B cell (primary cell): ENCODE measurements at regions not wholly inside any gene's neighbourhood (a gene's known extent, or its start where the extent isn't known, plus 50 kb on each side); places are given as distances from the start of the nearest gene placed in this dataset.

ENCODE experiments used
- ATAC-seq: fragments of 200-7000 bp; cut with Tn5 transposase; one replicate; pipeline ENCODE4 v1.10.0; 2021; ENCODE audit warnings: low read depth, mild to moderate bottlenecking, moderate number of reproducible peaks, moderate library complexity
- CTCF ChIA-PET: fragments of 350-600 bp; sonication (Branson Sonifier 250); formaldehyde crosslinking; loops from one replicate; lab custom pipeline; 2021; ENCODE audit warnings: antibody characterized with exemption, inconsistent platforms; lab: Charles Lee
- POLR2A ChIA-PET: fragments of 350-600 bp; sonication (Branson Sonifier 250); formaldehyde crosslinking; loops from one replicate; lab custom pipeline; 2021; ENCODE audit warnings: antibody characterized with exemption; lab: Charles Lee
- DNase-seq: peaks from one replicate; pipeline ENCODE4 v3.0.0; 2013
- H2AFZ ChIP-seq: 2 replicates; pipeline ENCODE4 v1.6.1; 2012; ENCODE audit warnings: mild to moderate bottlenecking, low read depth, low read length; ENCODE audit not compliant: insufficient read depth, poor library complexity, severe bottlenecking
- H3K27ac ChIP-seq, 2 donors: 1 replicate in 1 of 2; 2 replicates in 1 of 2; pipeline ENCODE4 v1.5.1; 2012 to 2013; ENCODE audit warnings: low read length in 2 of 2, mild to moderate bottlenecking in 2 of 2, moderate library complexity in 1 of 2
- H3K27me3 ChIP-seq, 4 experiments: fragments of 200-600 bp in 1 of 4; sonication (generic) in 1 of 4; replicated peaks in 1 of 4; 1 replicate in 2 of 4; 2 replicates in 2 of 4; pipeline versions ENCODE4 v1.6.1 to v1.7.0; 2013 to 2016; ENCODE audit warnings: low read length in 3 of 4, mild to moderate bottlenecking in 2 of 4, mixed read lengths in 1 of 4, moderate library complexity in 1 of 4; ENCODE audit not compliant: insufficient read depth in 4 of 4, control insufficient read depth in 3 of 4; ENCODE audit errors: control extremely low read depth in 1 of 4
- H3K36me3 ChIP-seq, 2 experiments: replicated peaks in 1 of 2; 1 replicate in 1 of 2; 2 replicates in 1 of 2; pipeline versions ENCODE4 v1.6.1 to v1.7.1; 2013; ENCODE audit warnings: low read length in 1 of 2; ENCODE audit not compliant: insufficient read depth in 2 of 2, control insufficient read depth in 1 of 2; ENCODE audit errors: control extremely low read depth in 1 of 2, extremely low read depth in 1 of 2
- H3K4me1 ChIP-seq, 2 donors: fragments of 200-600 bp in 1 of 2; sonication (generic) in 1 of 2; 1 replicate in 1 of 2; 2 replicates in 1 of 2; pipeline versions ENCODE4 v1.5.1 to v1.6.1; 2013 to 2017; ENCODE audit warnings: low read length in 2 of 2; ENCODE audit not compliant: control insufficient read depth in 2 of 2, insufficient read depth in 2 of 2
- H3K4me2 ChIP-seq: replicated peaks from 2 replicates; pipeline ENCODE3; 2012; ENCODE audit warnings: mild to moderate bottlenecking, low read depth, low read length; ENCODE audit not compliant: poor library complexity, severe bottlenecking
- H3K4me3 ChIP-seq, 5 experiments: fragments of 200-600 bp in 1 of 5; sonication (generic) in 1 of 5; 1 replicate in 3 of 5; 2 replicates in 2 of 5; pipeline versions ENCODE4 v1.5.1 to v1.7.0; 2011 to 2016; ENCODE audit warnings: low read length in 4 of 5, mild to moderate bottlenecking in 4 of 5, low read depth in 2 of 5, control low read depth in 1 of 5, moderate library complexity in 1 of 5; ENCODE audit not compliant: insufficient read depth in 1 of 5; ENCODE audit errors: control extremely low read depth in 1 of 5, extremely low read depth in 1 of 5
- H3K79me2 ChIP-seq: fragments of 200-600 bp; sonication (generic); one replicate; pipeline ENCODE4 v1.6.0; 2016; ENCODE audit warnings: low read length; ENCODE audit not compliant: control insufficient read depth, insufficient read depth
- H3K9ac ChIP-seq: fragments of 200-600 bp; sonication (generic); 2 replicates; pipeline ENCODE4 v1.6.1; 2017; ENCODE audit warnings: mild to moderate bottlenecking, low read length, moderate library complexity
- H3K9me3 ChIP-seq, 3 donors: one replicate each; pipeline versions ENCODE4 v1.6.1 to v1.7.1; 2013; ENCODE audit warnings: low read length in 2 of 3; ENCODE audit not compliant: control insufficient read depth in 2 of 3, insufficient read depth in 1 of 3; ENCODE audit errors: control extremely low read depth in 1 of 3
- H4K20me1 ChIP-seq: 2 replicates; pipeline ENCODE4 v1.6.0; 2012; ENCODE audit warnings: mild to moderate bottlenecking, low read length; ENCODE audit not compliant: insufficient read depth, control insufficient read depth, poor library complexity, severe bottlenecking
- H3K27ac Mint-ChIP-seq: one replicate; pipeline ENCODE4 v1.8.0; 2021; ENCODE audit warnings: mixed read lengths
- H3K27me3 Mint-ChIP-seq: one replicate; pipeline ENCODE4 v1.8.0; 2021; ENCODE audit warnings: mixed read lengths
- H3K4me1 Mint-ChIP-seq: one replicate; pipeline ENCODE4 v1.8.0; 2021; ENCODE audit warnings: mixed read lengths
- H3K4me3 Mint-ChIP-seq: one replicate; pipeline ENCODE4 v1.8.0; 2021; ENCODE audit warnings: mixed read lengths
- H3K9me3 Mint-ChIP-seq: one replicate; pipeline ENCODE4 v1.8.0; 2022; ENCODE audit warnings: mixed read lengths; ENCODE audit not compliant: insufficient read depth
- CTCF ChIP-seq: fragments of 200-600 bp; IDR thresholded peaks from one replicate; pipeline ENCODE4 v1.8.0; 2022; ENCODE audit warnings: antibody characterized with exemption, mild to moderate bottlenecking
- EZH2 ChIP-seq: IDR thresholded peaks from 2 replicates; pipeline ENCODE4 v1.6.1; 2012; ENCODE audit warnings: borderline replicate concordance, low read depth, mild to moderate bottlenecking, moderate library complexity, low read length; ENCODE audit not compliant: insufficient read depth, poor library complexity, severe bottlenecking
- WGBS: methylation state at CpG from one replicate; pipeline ENCODE4 v1.1.5; 2013; ENCODE audit warnings: missing lambda C conversion rate; ENCODE audit not compliant: insufficient coverage; 5-methylcytosine and 5-hydroxymethylcytosine counted together
- intact Hi-C: fragments of 100-400 bp; cut with micrococcal nuclease; formaldehyde crosslinking; loops from one replicate; pipeline ENCODE4 v1.10.0; 2022

GRCh38 chr12:59934486-59934885, 338.7 kb downstream of the SLC16A7 start:
- Histone ChIP-seq H3K4me3 (no peak overlapping the region), H3K79me2 (no peaks in the 10 kb centered on the region), H3K4me1 (no peaks in the 10 kb centered on the region), H3K9me3 (no peaks in the 10 kb centered on the region), H3K4me2 (no peak overlapping the region), H3K36me3 (no peaks in the 10 kb centered on the region), H3K27me3 (no peaks in the 10 kb centered on the region), H2AFZ (no peak overlapping the region), H3K27ac (no peak overlapping the region), H3K9ac (no peak overlapping the region), H4K20me1 (no peaks in the 10 kb centered on the region)
- Mint-ChIP-seq H3K4me1 (no peaks in the 10 kb centered on the region), H3K4me3 (no peak overlapping the region), H3K9me3 (peaks cover 4% of the 10 kb centered on the region), H3K27me3 (no peaks in the 10 kb centered on the region), H3K27ac (no peak overlapping the region)
- CTCF ChIA-PET: no interaction called here
- no CpG with 5 or more reads among the region's 1 CpG for WGBS
- DNase-seq (no peak), ATAC-seq (no peak)
- TF ChIP-seq EZH2 (no peak), CTCF (no peak)
- intact Hi-C loops: no loop called here
- POLR2A ChIA-PET: no interaction called here

GRCh38 chr12:59936534-59936933, 340.7 kb downstream of the SLC16A7 start:
- Histone ChIP-seq H3K4me2 (no peak overlapping the region), H3K79me2 (no peaks in the 10 kb centered on the region), H3K4me3 (no peak overlapping the region), H3K9ac (no peak overlapping the region), H3K4me1 (no peaks in the 10 kb centered on the region), H3K36me3 (no peaks in the 10 kb centered on the region), H3K27me3 (no peaks in the 10 kb centered on the region), H3K9me3 (no peaks in the 10 kb centered on the region), H3K27ac (no peak overlapping the region), H4K20me1 (no peaks in the 10 kb centered on the region), H2AFZ (no peak overlapping the region)
- H3K4me1 Mint-ChIP-seq: no peaks in the 10 kb centered on the region
- no peak overlapping the region for H3K4me3 Mint-ChIP-seq
- no peak overlapping the region for H3K27ac Mint-ChIP-seq
- ATAC-seq: no peak
- TF ChIP-seq EZH2: no peak
- no peak for TF ChIP-seq CTCF
- ChIA-PET POLR2A (no interaction called here), CTCF (no interaction called here)
- H3K27me3 Mint-ChIP-seq: no peaks in the 10 kb centered on the region
- no CpG with 5 or more reads among the region's 3 CpGs for WGBS
- no peak for DNase-seq
- no peaks in the 10 kb centered on the region for H3K9me3 Mint-ChIP-seq
- intact Hi-C loops: no loop called here
